OCI-LY3 (cell line): ENCODE measurements at regions not wholly inside any gene's neighbourhood (a gene's known extent, or its start where the extent isn't known, plus 50 kb on each side); places are given as distances from the start of the nearest gene placed in this dataset.

ENCODE experiments used
- EZH2phosphoT487 ChIP-seq: fragments of 200-600 bp; shearing (Covaris generic); IDR thresholded peaks from 2 replicates; pipeline ENCODE4 v1.6.1; 2018; ENCODE audit warnings: antibody characterized with exemption, mixed run types, low read depth
- TF ChIP-seq, protein P1 (sequence below): fragments of 200-600, 300-600 bp; sonication (generic); IDR thresholded peaks from 2 replicates; pipeline ENCODE4 v1.5.1; 2014; ENCODE audit warnings: antibody characterized with exemption, low read length, low read depth

GRCh38 chr7:438361-438760, 81.3 kb downstream of the PDGFA start:
- TF ChIP-seq EZH2phosphoT487: no peak
- TF ChIP-seq, protein P1, sequence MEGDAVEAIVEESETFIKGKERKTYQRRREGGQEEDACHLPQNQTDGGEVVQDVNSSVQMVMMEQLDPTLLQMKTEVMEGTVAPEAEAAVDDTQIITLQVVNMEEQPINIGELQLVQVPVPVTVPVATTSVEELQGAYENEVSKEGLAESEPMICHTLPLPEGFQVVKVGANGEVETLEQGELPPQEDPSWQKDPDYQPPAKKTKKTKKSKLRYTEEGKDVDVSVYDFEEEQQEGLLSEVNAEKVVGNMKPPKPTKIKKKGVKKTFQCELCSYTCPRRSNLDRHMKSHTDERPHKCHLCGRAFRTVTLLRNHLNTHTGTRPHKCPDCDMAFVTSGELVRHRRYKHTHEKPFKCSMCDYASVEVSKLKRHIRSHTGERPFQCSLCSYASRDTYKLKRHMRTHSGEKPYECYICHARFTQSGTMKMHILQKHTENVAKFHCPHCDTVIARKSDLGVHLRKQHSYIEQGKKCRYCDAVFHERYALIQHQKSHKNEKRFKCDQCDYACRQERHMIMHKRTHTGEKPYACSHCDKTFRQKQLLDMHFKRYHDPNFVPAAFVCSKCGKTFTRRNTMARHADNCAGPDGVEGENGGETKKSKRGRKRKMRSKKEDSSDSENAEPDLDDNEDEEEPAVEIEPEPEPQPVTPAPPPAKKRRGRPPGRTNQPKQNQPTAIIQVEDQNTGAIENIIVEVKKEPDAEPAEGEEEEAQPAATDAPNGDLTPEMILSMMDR: no peak
